DMS114 treated with DMSO at 0.1 percent for 48 hours (cell line): ENCODE measurements at regions not wholly inside any gene's neighbourhood (a gene's known extent, or its start where the extent isn't known, plus 50 kb on each side); places are given as distances from the start of the nearest gene placed in this dataset.
"Not testable (repeated sequence)": the region's sequence is repeated elsewhere in the genome, so short reads cannot be mapped to it uniquely, and the experiment has no call there.

Experiments used
- DNase-seq: peaks from one replicate; lab custom pipeline; 2025; ENCODE audit not compliant: unreplicated experiment; lab: John Stamatoyannopoulos, UW

GRCh38 chr2:194870974-194871535 is 786.0 kb upstream of the SLC39A10 start:
- DNase-seq: no peak

DNA sequence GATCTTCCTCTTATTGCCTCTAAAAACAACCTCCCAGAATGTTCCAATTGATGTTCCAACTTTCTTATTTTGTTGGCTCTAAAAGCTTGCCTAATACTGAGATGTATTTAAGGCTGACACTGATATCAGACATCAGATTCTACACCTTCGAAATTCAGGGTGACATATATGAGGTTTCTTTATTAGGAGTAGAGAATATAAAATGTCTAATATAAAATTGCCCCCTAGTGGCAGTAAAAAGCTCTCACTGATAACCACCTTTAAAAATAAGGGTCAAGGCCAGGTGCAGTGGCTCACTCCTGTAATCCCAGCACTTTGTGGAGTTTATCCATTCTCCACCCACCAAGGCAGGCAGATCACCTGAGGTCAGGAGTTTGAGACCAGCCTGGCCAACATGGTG is 789.7 kb upstream of the SLC39A10 start:
- DNase-seq: no peak

DNA sequence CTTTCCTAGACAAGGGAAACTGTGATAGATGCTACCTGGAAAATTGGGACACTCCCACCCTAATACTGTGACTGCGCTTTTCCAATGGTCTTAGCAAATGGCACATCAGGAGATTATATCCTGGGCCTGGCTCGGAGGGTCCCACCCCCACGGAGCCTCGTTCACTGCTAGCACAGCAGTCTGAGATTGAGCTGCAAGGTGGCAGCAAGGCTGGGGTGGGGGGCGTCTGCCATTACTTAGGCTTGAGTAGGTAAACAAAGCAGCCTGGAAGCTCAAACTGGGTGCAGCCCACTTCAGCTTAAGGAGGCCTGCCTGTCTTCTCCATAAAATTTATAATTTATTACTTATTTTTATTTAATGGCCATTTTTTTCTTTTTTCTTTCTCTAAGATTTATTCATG is 802.1 kb upstream of the SLC39A10 start:
- DNase-seq: no peak

GRCh38 chr2:194842871-194843270 is 814.2 kb upstream of the SLC39A10 start:
- DNase-seq: no peak

GRCh38 chr2:194834371-194834770 is 822.7 kb upstream of the SLC39A10 start:
- DNase-seq: not testable (repeated sequence)

DNA sequence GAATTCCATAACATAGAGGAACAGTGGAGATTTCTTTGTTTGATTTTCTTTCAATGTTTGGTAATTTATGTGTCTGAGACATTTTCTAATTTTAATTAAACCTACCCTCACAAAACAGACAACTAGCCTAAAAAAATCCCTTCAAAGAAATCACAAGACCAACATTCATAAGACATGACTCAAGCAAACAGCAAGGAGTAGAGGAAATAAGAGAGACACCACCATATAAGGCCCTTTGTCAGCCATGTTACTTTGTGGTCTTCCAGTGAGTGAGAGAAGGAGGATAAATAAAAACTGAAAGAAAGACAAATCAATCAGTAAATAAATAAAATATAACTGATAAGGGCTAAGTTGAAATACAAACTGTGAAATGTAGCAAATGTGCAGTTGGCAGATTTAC is 830.8 kb upstream of the SLC39A10 start:
- no peak for DNase-seq

DNA sequence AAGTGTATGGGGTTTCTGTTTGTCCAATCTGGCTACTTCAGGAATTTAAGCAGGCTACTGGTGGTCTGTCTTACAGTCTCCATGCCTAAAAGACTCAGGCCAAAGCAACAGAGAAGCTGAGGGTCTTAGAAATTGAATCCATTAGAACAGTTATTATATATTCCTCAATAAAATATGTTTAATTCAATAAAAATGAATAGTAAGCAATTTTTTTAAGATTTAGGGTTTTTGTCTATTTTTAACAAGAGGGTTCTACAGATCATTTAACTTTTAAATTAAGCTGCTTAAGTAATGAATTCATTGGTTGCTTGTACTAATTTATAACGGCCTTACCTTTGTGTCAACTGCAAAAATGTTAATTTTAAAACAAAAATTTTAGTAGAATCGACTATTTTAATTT is 832.6 kb upstream of the SLC39A10 start:
- DNase-seq: no peak

DNA sequence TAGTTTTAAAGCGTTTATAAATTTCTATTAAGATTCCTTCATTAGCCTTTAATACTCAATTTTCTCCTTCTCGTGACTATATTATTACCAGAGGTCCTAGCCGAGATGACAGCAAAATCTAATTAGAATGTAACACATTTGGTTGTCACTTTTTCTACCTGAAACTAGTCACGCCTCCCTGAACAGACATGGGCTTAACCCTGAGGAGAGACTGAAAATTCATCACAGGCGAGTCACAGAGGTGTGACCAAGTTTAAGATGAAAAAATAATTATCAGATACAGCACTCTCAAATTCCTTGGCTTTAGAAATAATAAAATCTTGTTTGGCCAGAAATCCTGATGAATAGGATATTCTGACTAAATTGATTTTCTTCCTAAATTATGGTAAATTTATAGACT is 834.4 kb upstream of the SLC39A10 start:
- no peak for DNase-seq

- no peak for DNase-seq
Measured at GRCh38 chr2:194822097-194822496, 834.9 kb upstream of the SLC39A10 start.

DNA sequence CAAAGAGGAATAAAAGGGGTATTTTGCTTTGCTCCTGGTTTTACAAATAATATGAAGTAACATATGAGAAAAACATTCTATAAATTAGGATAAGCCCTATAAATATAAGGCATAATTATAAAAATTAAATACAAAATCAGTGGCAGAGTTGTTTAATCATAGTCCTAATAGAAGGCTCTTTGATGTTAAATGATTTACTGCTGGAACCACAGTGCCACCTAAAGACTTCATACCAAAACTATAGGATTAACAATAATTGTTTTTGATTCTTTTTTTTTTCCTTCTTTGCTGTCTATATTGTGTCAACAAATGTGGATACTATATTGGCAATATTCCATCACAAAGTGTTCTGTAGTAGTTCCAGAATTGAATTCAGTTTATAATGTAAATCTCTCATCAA is 837.7 kb upstream of the SLC39A10 start:
- DNase-seq: no peak

GRCh38 chr2:194815475-194815874 is 841.6 kb upstream of the SLC39A10 start:
- DNase-seq: no peak

- DNase-seq: no peak
Measured at GRCh38 chr2:194802589-194802988, 854.4 kb upstream of the SLC39A10 start.

GRCh38 chr2:194787071-194787470 is 870.0 kb upstream of the SLC39A10 start:
- DNase-seq: not testable (repeated sequence)

DNA sequence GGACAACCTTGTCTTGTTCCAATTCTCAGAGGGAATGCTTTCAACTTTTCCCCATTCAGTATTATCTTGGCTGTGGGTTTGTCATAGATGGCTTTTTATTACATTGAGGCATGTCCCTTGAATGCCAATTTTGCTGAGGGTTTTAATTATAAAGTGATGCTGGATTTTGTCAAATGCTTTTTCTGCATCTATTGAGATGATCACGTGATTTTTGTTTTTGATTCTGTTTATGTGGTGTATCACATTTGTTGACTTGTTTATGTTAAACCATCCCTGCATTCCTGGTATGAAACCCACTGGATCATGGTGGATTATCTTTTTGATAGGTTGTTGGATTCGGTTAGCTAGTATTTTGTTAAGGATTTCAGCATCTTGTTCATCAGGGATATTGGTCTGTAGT is 885.6 kb upstream of the SLC39A10 start:
- DNase-seq: not testable (repeated sequence)

DNA sequence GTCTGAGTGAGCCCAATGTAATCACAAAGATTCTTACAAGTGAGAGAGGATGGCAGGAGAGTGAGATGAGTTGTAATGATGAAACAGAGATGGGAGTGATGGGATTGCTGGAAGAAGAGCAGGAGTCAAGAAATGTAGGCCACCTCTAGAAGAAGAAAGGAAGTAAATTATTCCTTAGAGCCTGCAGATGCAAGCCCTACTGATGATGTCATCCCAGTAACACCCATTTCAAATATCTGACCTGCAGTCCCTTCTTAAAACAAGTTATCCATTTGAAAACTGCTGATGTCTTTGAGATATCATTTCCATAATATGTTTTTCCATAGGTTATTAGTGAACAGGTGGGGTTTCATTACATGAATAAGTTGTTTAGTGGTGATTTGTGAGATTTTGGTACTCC is 888.0 kb upstream of the SLC39A10 start:
- DNase-seq: no peak

DNA sequence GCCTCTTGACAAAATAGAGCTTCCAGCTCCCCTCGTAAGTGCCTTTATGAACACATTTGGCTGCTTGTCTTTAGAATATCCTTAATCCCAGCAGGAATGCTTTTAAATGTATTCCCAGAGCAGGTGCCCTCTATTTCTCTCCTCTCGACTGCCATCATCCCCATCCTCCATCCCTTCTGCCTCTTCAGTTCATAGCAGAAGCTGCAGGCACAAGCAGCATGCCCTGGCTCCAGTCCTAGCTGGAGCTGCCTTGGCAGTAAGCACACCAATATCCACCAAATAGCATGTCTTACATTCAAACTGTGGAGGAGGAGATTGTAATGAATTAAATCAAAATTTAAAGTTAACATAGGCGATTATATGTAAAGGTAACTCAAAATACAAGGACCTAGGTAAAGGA is 891.3 kb upstream of the SLC39A10 start:
- no peak for DNase-seq

GRCh38 chr2:194750926-194751325 is 906.1 kb upstream of the SLC39A10 start:
- no peak for DNase-seq

DNA sequence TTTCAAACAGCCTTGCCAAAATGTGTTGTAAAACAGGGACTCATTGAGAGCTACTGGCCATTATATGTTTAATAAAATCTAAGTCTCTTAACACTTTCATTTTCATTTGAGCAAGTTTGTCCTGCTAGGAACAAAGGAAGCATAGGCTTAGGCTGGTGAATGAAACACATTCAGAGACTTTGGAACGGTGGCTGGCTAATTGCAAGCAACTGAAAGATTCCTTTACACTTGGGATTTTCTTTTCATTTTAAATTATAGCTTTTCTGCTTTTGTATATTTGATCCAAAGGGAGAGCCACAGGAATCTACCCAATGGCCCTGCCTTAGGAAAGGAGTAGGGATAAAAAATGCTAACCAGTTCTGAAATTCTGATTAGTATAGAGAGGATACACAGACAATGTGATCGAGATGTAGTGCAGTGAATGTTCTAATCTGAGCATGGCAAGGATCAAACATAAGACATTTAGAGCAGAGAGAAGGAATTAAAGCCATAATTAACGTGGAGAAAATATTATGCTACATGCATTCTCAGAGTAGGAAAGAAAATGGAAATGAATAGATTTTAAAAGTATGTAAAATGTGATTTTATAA is 911.4 kb upstream of the SLC39A10 start:
- no peak for DNase-seq

- DNase-seq: no peak
Measured at GRCh38 chr2:194742706-194743105, 914.3 kb upstream of the SLC39A10 start.

- no peak for DNase-seq
Measured at GRCh38 chr2:194739217-194739616, 917.8 kb upstream of the SLC39A10 start.

GRCh38 chr2:194735837-194736542 is 921.0 kb upstream of the SLC39A10 start:
- no peak for DNase-seq

GRCh38 chr2:194730266-194730665 is 926.8 kb upstream of the SLC39A10 start:
- DNase-seq: no peak

DNA sequence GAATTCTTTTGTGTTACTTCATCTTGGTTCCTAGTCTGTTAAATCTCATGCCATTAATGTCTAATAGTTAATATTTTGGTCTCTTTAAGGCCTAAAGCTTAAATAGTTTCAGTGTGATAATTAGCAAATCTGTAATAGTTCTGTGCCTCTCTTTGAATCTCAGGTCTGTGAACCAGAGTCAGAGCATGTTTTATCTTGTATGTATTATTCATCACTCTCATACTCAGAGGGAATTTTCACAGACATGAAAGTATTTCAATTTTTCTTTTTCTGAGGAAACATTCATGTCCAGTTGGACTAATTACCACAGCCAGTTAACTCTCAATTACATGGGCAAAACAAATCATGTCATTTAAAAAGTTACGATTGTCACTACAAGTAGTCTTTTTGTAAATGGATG is 931.9 kb upstream of the SLC39A10 start:
- DNase-seq: no peak
